Psoas muscle (tissue), 7 donors: ENCODE measurements at regions not wholly inside any gene's neighbourhood (a gene's known extent, or its start where the extent isn't known, plus 50 kb on each side); places are given as distances from the start of the nearest gene placed in this dataset.

Source experiments
- ATAC-seq, 4 donors: fragments of 200-7000 bp; cut with Tn5 transposase; one replicate each; pipeline ENCODE4 v1.9.1; 2020; ENCODE audit warnings: moderate library complexity in 3 of 4, mild to moderate bottlenecking in 2 of 4
- DNase-seq, 2 donors: peaks; one replicate each; pipeline ENCODE4 v3.0.0-alpha.2; 2020
- H3K27ac ChIP-seq: fragments of 200-600 bp; one replicate; pipeline ENCODE4 v1.8.0; 2022
- H3K27me3 ChIP-seq, 3 donors: fragments of 200-600 bp in 1 of 3; one replicate each; pipeline versions ENCODE4 v1.6.1 to v1.8.0; 2013 to 2022; ENCODE audit warnings: low read length in 2 of 3, mild to moderate bottlenecking in 2 of 3, moderate library complexity in 1 of 3; ENCODE audit not compliant: insufficient read depth in 3 of 3
- H3K36me3 ChIP-seq, 2 donors: fragments of 200-600 bp in 1 of 2; one replicate each; pipeline versions ENCODE4 v1.6.1 to v1.8.0; 2013 to 2022; ENCODE audit warnings: low read depth in 1 of 2, mild to moderate bottlenecking in 1 of 2, moderate library complexity in 1 of 2; ENCODE audit not compliant: insufficient read depth in 1 of 2
- H3K4me1 ChIP-seq: fragments of 200-600 bp; one replicate; pipeline ENCODE4 v1.8.0; 2022
- H3K4me3 ChIP-seq: fragments of 200-600 bp; one replicate; pipeline ENCODE4 v1.8.0; 2022; ENCODE audit warnings: mild to moderate bottlenecking
- H3K9me3 ChIP-seq: fragments of 200-600 bp; one replicate; pipeline ENCODE4 v1.8.0; 2022
- CTCF ChIP-seq: fragments of 200-600 bp; IDR thresholded peaks from one replicate; pipeline ENCODE4 v1.8.0; 2022; ENCODE audit warnings: antibody characterized with exemption
- WGBS, 3 donors: extraction: QIAGEN DNeasy Blood & Tissue Kit; methylation state at CpG; one replicate each; pipeline versions ENCODE4 v1.1.6 to v1.1.7; 2013; 5-methylcytosine and 5-hydroxymethylcytosine counted together
- intact Hi-C, 2 donors: fragments of 100-400 bp; cut with DNase I; formaldehyde crosslinking; loops; one replicate each; pipeline versions ENCODE4 v1.11.0 to v1.14.2; 2022
- donor health status: healthy with polysubstance abuse.
- donor health status: DM: no; HTN: no; CAD: no; lungs with moderate emphysema.
- donor health status: Bipolar disorder and iron deficiency.
- donor health status: healthy.
- donor health status: DM: yes; HTN: yes; CAD: no.
- donor health status: DM: no; HTN: no; CAD: no.
- donor health status: DM: yes; HTN: yes; CAD: no.

- Histone ChIP-seq H3K27ac (no peak overlapping the region), H3K27me3 (no peaks in the 10 kb centered on the region), H3K4me3 (no peak overlapping the region), H3K4me1 (no peaks in the 10 kb centered on the region), H3K9me3 (no peaks in the 10 kb centered on the region), H3K36me3 (no peaks in the 10 kb centered on the region)
- DNase-seq, result no peak
- 49 to 62% (median 55%) methylated on average over 1 of the region's 1 CpG for WGBS, 3 donors
- no peak for ATAC-seq
- intact Hi-C loops, result no loop called here
- no peak for TF ChIP-seq CTCF
These were observed 115.8 kb downstream of the SYT10 start for GRCh38 chr12:33323823-33324222.

- intact Hi-C loops, result no loop called here
- Histone ChIP-seq H3K36me3 (no peaks in the 10 kb centered on the region), H3K4me1 (no peaks in the 10 kb centered on the region), H3K27me3 (no peaks in the 10 kb centered on the region), H3K27ac (no peak overlapping the region), H3K9me3 (no peaks in the 10 kb centered on the region), H3K4me3 (no peak overlapping the region)
- no peak for ATAC-seq
- no peak for DNase-seq
- WGBS, 3 donors, result 64 to 80% (median 65%) methylated on average over 5 of the region's 5 CpGs
- no peak for TF ChIP-seq CTCF
These were observed 117.1 kb downstream of the SYT10 start for GRCh38 chr12:33322519-33322918.

GRCh38 chr12:33317746-33318145 lies 121.9 kb downstream of the SYT10 start:
- no peaks in the 10 kb centered on the region for H3K36me3 ChIP-seq
- 83 to 93% (median 92%) methylated on average over 1 of the region's 1 CpG for WGBS, 3 donors
- no peak overlapping the region for H3K4me3 ChIP-seq
- TF ChIP-seq CTCF, result no peak
- DNase-seq (no peak), ATAC-seq (no peak)
- H3K27me3 ChIP-seq, result no peaks in the 10 kb centered on the region
- H3K9me3 ChIP-seq, result no peaks in the 10 kb centered on the region
- intact Hi-C loops, result no loop called here
- no peak overlapping the region for H3K27ac ChIP-seq
- no peaks in the 10 kb centered on the region for H3K4me1 ChIP-seq

GRCh38 chr12:33314223-33314622 lies 125.4 kb downstream of the SYT10 start:
- intact Hi-C loops, result no loop called here
- TF ChIP-seq CTCF, result no peak
- H3K4me3 ChIP-seq, result no peak overlapping the region
- H3K36me3 ChIP-seq, result no peaks in the 10 kb centered on the region
- 47 to 60% (median 55%) methylated on average over 1 of the region's 1 CpG for WGBS, 3 donors
- ATAC-seq, result no peak
- no peaks in the 10 kb centered on the region for H3K4me1 ChIP-seq
- no peaks in the 10 kb centered on the region for H3K9me3 ChIP-seq
- no peak overlapping the region for H3K27ac ChIP-seq
- no peak for DNase-seq
- no peaks in the 10 kb centered on the region for H3K27me3 ChIP-seq

- TF ChIP-seq CTCF, result no peak
- Histone ChIP-seq H3K27me3 (no peaks in the 10 kb centered on the region), H3K36me3 (no peaks in the 10 kb centered on the region), H3K27ac (no peak overlapping the region), H3K4me3 (no peak overlapping the region), H3K9me3 (no peaks in the 10 kb centered on the region), H3K4me1 (no peaks in the 10 kb centered on the region)
- DNase-seq (no peak), ATAC-seq (no peak)
- intact Hi-C loops, result no loop called here
These were observed 126.1 kb downstream of the SYT10 start for GRCh38 chr12:33313476-33313875.
